HG03439 (cell line): ENCODE measurements at regions not wholly inside any gene's neighbourhood (a gene's known extent, or its start where the extent isn't known, plus 50 kb on each side); places are given as distances from the start of the nearest gene placed in this dataset.
"Not testable (repeated sequence)": the region's sequence is repeated elsewhere in the genome, so short reads cannot be mapped to it uniquely, and the experiment has no call there.

ENCODE experiments used
- ATAC-seq: cut with Tn5 transposase; IDR thresholded peaks from one replicate; pipeline ENCODE4 v1.9.1; 2021; ENCODE audit warnings: mild to moderate bottlenecking, moderate library complexity; ENCODE audit not compliant: unreplicated experiment

GRCh38 chr6:163876391-163876790, 461.9 kb downstream of the QKI start:
- no peak for ATAC-seq

GRCh38 chr6:163874784-163875183, 460.3 kb downstream of the QKI start:
- no peak for ATAC-seq

- ATAC-seq: no peak
Measured at GRCh38 chr6:163872335-163872734, 457.8 kb downstream of the QKI start.

- no peak for ATAC-seq
Measured at GRCh38 chr6:163871616-163872015, 457.1 kb downstream of the QKI start.

GRCh38 chr6:163867518-163868292, 453.2 kb downstream of the QKI start:
- ATAC-seq: no peak

- no peak for ATAC-seq
Measured at GRCh38 chr6:163866192-163866591, 451.7 kb downstream of the QKI start.

GRCh38 chr6:163863565-163863964, 449.0 kb downstream of the QKI start:
- no peak for ATAC-seq

- ATAC-seq: no peak
Measured at GRCh38 chr6:163862701-163863100, 448.2 kb downstream of the QKI start.

- ATAC-seq: no peak
Measured at GRCh38 chr6:163861627-163862026, 447.1 kb downstream of the QKI start.

- ATAC-seq: no peak
Measured at GRCh38 chr6:163860287-163861081, 446.0 kb downstream of the QKI start.

- not testable (repeated sequence) for ATAC-seq
Measured at GRCh38 chr6:163858870-163859269, 444.4 kb downstream of the QKI start.

GRCh38 chr6:163857421-163857820, 442.9 kb downstream of the QKI start:
- ATAC-seq: no peak

- no peak for ATAC-seq
Measured at GRCh38 chr6:163850874-163851273, 436.4 kb downstream of the QKI start.

- no peak for ATAC-seq
Measured at GRCh38 chr6:163844761-163845160, 430.2 kb downstream of the QKI start.

GRCh38 chr6:163844357-163844756, 429.8 kb downstream of the QKI start:
- ATAC-seq: no peak

GRCh38 chr6:163843218-163843617, 428.7 kb downstream of the QKI start:
- no peak for ATAC-seq

GRCh38 chr6:163842467-163842866, 427.9 kb downstream of the QKI start:
- ATAC-seq: no peak

GRCh38 chr6:163841733-163842132, 427.2 kb downstream of the QKI start:
- no peak for ATAC-seq

GRCh38 chr6:163841326-163841725, 426.8 kb downstream of the QKI start:
- no peak for ATAC-seq

GRCh38 chr6:163840880-163841279, 426.4 kb downstream of the QKI start:
- no peak for ATAC-seq

GRCh38 chr6:163839296-163839695, 424.8 kb downstream of the QKI start:
- no peak for ATAC-seq
